Glomerular visceral epithelial cell (primary cell): ENCODE measurements at regions not wholly inside any gene's neighbourhood (a gene's known extent, or its start where the extent isn't known, plus 50 kb on each side); places are given as distances from the start of the nearest gene placed in this dataset.

Experiments
- DNase-seq: peaks from one replicate; pipeline ENCODE4 v3.0.0-alpha.2; 2016; ENCODE audit errors: extremely low spot score

DNA sequence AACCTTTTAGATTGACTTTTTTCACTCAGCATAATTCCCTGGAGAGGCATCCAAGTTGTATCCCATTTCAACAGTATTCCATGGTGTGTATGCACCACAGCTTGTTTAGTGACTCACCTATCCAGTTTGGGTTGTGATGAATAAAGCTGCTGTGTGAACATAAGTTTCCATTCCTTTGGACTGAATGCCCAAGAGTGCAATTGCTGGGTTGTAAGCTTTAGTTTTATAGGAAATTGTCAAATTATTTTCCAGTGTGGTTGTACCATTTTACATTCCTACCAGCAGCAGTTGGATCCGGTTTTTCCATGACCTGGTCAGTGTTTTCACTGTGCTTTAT is 60.9 kb upstream of the TMED7 start:
- no peak for DNase-seq

DNA sequence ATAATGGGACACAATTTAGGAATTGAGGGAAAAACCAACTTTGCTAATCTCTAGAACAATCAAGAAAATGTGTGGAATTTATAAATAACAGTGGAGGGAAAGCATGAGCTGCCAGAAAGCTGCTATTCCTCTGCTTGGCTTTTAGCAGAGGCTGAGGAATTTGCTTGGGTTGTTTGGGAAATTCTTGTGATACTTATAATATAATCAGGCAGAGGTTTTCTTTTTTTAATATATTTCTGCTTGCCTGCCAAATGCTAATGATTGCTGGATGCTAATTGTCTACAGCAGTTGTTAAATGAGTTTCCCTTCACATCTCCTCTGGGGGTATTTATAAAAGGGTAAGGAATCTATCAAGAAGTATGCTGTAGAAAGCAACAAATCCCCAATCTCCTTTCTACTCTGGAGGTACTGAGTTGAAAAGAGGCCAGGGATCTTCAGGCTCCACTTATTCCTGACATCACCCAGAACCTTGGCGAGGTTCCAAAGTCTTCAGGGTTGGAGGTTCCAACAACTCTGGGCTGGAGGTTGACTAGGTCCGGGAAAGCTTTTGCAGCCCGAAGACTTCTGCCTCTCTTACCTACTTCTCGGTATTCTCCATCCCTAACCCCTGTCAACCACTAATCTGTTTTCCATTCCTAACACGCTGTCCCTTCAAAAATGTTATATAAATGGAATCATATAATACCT is 60.4 kb upstream of the TMED7 start:
- peak; percentile 49 for DNase-seq

DNA sequence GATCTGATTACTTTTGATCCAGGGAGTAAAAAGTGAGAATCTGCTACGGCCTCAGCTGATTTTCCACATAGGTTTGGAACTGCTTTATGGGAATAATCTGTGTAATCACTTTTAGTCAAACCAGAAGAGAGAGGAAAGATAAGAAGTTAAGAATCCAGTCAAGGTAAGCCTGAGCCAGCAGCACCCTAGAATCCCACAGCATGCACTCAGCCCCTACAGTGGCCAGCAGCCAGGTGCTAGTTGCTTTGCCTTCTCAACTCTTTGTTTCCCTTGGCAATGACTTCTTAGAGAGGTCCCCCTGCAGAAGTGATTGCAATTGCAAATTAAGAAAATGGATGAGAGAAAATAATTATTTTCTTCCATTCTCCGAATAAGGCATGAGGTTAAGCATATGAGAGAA is 59.7 kb upstream of the TMED7 start:
- no peak for DNase-seq

DNA sequence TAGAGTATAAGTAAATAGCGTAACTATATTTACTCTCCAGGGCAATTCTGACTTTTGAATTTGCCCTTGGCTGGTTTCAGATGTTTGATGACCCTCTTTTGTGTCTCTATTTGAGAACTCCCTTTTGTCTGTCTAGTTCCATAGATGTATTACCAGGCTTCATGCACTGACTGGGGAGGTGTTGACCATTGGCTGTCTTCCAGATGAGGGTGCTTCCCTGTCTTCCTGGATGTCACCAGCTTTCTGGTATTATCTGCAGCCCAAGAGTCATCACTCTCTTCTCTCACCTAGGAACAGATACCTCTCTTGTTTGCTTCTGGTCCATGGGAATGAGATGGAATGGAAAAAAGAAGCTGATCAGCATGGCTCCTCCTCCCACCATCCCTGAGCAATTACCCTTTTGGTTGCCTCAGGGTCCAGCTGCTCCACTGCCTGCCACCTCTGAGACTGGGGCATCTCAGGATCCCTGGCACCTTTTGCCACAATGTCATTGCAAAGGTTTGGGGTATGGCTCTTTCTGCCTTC is 58.7 kb upstream of the TMED7 start:
- no peak for DNase-seq

DNA sequence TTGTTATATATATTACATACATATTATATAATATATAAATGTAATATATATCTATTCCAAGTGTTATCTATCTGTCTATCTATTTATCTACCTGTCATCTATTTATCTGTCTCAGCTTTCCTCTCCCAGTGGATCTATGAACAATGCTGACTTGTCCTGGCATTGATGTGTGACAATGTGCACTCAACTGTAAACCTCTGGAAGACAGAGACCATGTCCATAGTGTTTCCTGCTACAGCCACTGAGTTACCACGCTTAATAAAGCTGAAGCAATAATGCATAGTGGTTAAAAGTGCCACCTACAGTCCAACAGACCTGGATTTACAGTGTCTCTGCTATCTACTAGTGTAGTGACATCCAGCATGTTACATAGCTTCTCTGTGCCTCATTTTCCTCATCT is 57.2 kb upstream of the TMED7 start:
- no peak for DNase-seq
